Panc1 (cell line): ENCODE measurements at regions not wholly inside any gene's neighbourhood (a gene's known extent, or its start where the extent isn't known, plus 50 kb on each side); places are given as distances from the start of the nearest gene placed in this dataset.

Experiments
- POLR2AphosphoS5 ChIP-seq: IDR thresholded peaks from 2 replicates; pipeline ENCODE4 v1.6.1; 2012; ENCODE audit warnings: mild to moderate bottlenecking, low read depth, low read length, moderate library complexity
- TCF7L2 ChIP-seq: IDR thresholded peaks from 2 replicates; pipeline ENCODE4 v1.6.1; 2011; ENCODE audit warnings: mild to moderate bottlenecking, low read depth, low read length, inconsistent platforms
- TF ChIP-seq, protein P1 (sequence below): fragments of 450-650 bp; IDR thresholded peaks from 2 replicates; pipeline ENCODE4 v1.5.1; 2017; ENCODE audit warnings: mild to moderate bottlenecking
- TF ChIP-seq, protein P2 (sequence below), 2 experiments: IDR thresholded peaks; 2 replicates each; pipeline ENCODE4 v1.6.1; 2011 to 2012; ENCODE audit warnings: low read depth in 2 of 2, control low read depth in 1 of 2, low read length in 1 of 2, mild to moderate bottlenecking in 1 of 2, moderate library complexity in 1 of 2; ENCODE audit not compliant: insufficient read depth in 1 of 2

DNA sequence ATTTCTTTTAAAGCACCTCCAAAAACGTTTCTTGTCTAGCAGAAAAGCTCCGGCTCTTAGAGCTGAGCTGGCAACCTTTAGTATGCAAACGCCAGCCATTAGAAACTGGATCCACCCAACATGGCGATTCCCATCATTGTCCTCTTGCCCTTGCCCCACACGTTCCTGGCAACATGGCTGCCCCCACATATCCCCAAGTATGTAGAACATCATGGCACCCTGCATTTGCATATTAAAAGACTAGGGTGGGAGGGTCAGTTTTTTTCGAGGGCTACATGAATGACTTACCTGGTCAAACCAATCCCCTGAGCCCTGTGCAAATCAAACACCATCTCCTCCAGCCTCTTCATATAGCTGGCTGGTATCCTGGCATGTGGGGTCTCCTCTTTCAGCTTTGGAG is 82.2 kb upstream of the HELT start:
- TF ChIP-seq, protein P1, sequence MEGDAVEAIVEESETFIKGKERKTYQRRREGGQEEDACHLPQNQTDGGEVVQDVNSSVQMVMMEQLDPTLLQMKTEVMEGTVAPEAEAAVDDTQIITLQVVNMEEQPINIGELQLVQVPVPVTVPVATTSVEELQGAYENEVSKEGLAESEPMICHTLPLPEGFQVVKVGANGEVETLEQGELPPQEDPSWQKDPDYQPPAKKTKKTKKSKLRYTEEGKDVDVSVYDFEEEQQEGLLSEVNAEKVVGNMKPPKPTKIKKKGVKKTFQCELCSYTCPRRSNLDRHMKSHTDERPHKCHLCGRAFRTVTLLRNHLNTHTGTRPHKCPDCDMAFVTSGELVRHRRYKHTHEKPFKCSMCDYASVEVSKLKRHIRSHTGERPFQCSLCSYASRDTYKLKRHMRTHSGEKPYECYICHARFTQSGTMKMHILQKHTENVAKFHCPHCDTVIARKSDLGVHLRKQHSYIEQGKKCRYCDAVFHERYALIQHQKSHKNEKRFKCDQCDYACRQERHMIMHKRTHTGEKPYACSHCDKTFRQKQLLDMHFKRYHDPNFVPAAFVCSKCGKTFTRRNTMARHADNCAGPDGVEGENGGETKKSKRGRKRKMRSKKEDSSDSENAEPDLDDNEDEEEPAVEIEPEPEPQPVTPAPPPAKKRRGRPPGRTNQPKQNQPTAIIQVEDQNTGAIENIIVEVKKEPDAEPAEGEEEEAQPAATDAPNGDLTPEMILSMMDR, result no peak
- TF ChIP-seq POLR2AphosphoS5 (no peak), TCF7L2 (no peak)
- TF ChIP-seq, protein P2, sequence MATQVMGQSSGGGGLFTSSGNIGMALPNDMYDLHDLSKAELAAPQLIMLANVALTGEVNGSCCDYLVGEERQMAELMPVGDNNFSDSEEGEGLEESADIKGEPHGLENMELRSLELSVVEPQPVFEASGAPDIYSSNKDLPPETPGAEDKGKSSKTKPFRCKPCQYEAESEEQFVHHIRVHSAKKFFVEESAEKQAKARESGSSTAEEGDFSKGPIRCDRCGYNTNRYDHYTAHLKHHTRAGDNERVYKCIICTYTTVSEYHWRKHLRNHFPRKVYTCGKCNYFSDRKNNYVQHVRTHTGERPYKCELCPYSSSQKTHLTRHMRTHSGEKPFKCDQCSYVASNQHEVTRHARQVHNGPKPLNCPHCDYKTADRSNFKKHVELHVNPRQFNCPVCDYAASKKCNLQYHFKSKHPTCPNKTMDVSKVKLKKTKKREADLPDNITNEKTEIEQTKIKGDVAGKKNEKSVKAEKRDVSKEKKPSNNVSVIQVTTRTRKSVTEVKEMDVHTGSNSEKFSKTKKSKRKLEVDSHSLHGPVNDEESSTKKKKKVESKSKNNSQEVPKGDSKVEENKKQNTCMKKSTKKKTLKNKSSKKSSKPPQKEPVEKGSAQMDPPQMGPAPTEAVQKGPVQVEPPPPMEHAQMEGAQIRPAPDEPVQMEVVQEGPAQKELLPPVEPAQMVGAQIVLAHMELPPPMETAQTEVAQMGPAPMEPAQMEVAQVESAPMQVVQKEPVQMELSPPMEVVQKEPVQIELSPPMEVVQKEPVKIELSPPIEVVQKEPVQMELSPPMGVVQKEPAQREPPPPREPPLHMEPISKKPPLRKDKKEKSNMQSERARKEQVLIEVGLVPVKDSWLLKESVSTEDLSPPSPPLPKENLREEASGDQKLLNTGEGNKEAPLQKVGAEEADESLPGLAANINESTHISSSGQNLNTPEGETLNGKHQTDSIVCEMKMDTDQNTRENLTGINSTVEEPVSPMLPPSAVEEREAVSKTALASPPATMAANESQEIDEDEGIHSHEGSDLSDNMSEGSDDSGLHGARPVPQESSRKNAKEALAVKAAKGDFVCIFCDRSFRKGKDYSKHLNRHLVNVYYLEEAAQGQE (IDR thresholded peaks at IDR 0.05; ENCODE audit: insufficient read depth in 1 of 2, low read depth in 2 of 2, low read length in 1 of 2), result no peak
